ENCODE measurements at regions not wholly inside any gene's neighbourhood (a gene's known extent, or its start where the extent isn't known, plus 50 kb on each side); places are given as distances from the start of the nearest gene placed in this dataset.
A peak's percentile ranks its signal among the peaks of the same experiment; 100 is the strongest.

DNA sequence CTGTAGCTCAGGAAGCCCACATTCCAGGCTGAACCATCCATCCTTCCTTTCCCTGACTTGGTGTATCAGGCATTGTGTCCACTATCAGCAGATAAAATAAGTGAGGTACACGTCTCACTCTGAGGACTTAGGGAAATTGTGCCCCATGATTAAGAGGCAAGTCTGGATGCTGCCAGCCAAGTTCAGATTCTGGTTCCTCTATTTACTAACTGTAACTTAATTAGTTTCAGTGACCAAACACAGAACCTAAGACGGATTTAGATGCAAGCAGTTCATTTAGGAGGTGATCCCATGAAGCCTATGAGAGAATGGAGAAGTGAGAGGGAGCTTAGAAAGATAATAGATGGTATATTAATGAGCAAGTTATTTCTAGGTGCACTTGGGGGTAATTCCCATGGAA lies 56.6 kb upstream of the PACRGL start:
- DNase-seq (ENCODE audit: low spot score), result no peak

DNA sequence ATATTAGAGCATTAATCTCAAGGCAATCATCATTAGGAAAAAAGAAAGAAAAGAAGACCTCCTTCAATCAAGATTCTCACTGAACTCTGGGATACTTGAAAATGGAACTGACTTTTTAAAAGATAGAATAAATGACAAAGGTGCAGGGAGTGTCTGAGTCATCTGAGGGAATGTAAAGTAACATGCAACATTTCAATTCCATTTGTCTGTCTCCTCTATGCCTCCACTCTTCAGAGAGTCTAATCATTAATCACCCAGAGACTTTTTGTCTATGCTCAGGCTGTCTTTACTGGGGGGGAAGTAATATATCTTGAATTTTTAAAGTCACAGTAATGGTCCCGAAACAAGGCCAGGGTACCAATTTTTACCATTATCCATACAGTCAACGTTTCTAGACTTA lies 55.0 kb upstream of the PACRGL start:
- DNase-seq (ENCODE audit: low spot score), result peak; percentile 64

- no peak for DNase-seq (ENCODE audit: low spot score)
These were observed 54.0 kb upstream of the PACRGL start for GRCh38 chr4:20646287-20646686.
